Pancreas (tissue), 10 donors: ENCODE measurements at regions not wholly inside any gene's neighbourhood (a gene's known extent, or its start where the extent isn't known, plus 50 kb on each side); places are given as distances from the start of the nearest gene placed in this dataset.

Source experiments
- ATAC-seq, 4 donors: fragments of 200-7000 bp; cut with Tn5 transposase; one replicate each; pipeline versions ENCODE4 v1.8.0 to v1.9.1; 2020; ENCODE audit warnings: mild to moderate bottlenecking in 4 of 4, moderate library complexity in 4 of 4
- DNase-seq, 6 donors: peaks; one replicate each; pipeline ENCODE4 v3.0.0-alpha.2; 2020
- FAIRE-seq: peaks from 2 replicates; lab custom pipeline; 2012; peaks lifted over from hg19 to GRCh38; lab: Jason Lieb, UNC
- H3K27ac ChIP-seq, 4 donors: fragments of 200-600 bp; sonication (generic); 1 replicate in 3 of 4; 2 replicates in 1 of 4; pipeline versions ENCODE4 v1.5.0 to v1.8.0; 2020
- H3K27me3 ChIP-seq, 4 donors: fragments of 200-600 bp; one replicate each; pipeline ENCODE4 v1.8.0; 2021
- H3K36me3 ChIP-seq, 3 donors: fragments of 200-600 bp; sonication (generic) in 1 of 3; one replicate each; pipeline versions ENCODE4 v1.5.0 to v1.8.0; 2020 to 2021
- H3K4me1 ChIP-seq, 3 donors: fragments of 200-600 bp; one replicate each; pipeline ENCODE4 v1.8.0; 2021
- H3K4me3 ChIP-seq, 4 donors: fragments of 200-600 bp; sonication (generic) in 2 of 4; one replicate each; pipeline versions ENCODE4 v1.5.0 to v1.8.0; 2020 to 2021
- H3K9me3 ChIP-seq, 4 donors: fragments of 200-600 bp; one replicate each; pipeline ENCODE4 v1.8.0; 2021
- WGBS, 2 donors: extraction: QIAGEN DNeasy Blood & Tissue Kit; methylation state at CpG; one replicate each; pipeline ENCODE4 v1.1.7; 2013; 5-methylcytosine and 5-hydroxymethylcytosine counted together
- intact Hi-C, 3 donors: fragments of 100-400 bp; cut with DNase I; formaldehyde crosslinking; loops; one replicate each; pipeline versions ENCODE4 v1.11.1 to v1.14.2; 2022
- TF ChIP-seq, protein P1 (sequence below), 4 donors: fragments of 200-600 bp; sonication (generic) in 3 of 4; IDR thresholded peaks; one replicate each; pipeline versions ENCODE4 v1.5.0 to v1.8.0; 2021; ENCODE audit warnings: antibody characterized with exemption in 4 of 4
- donor health status: healthy with polysubstance abuse.
- donor health status: DM: no; HTN: no; CAD: no; lungs with moderate emphysema.
- donor health status: DM: no; HTN: no; CAD: no.
- donor health status: control.
- donor health status: control.
- donor health status: Bipolar disorder and iron deficiency.
- donor health status: DM: yes; HTN: yes; CAD: no.
- donor health status: DM: no; HTN: no; CAD: no.
- donor health status: DM: no; HTN: no; CAD: no.
- donor health status: DM: yes; HTN: yes; CAD: no.

DNA sequence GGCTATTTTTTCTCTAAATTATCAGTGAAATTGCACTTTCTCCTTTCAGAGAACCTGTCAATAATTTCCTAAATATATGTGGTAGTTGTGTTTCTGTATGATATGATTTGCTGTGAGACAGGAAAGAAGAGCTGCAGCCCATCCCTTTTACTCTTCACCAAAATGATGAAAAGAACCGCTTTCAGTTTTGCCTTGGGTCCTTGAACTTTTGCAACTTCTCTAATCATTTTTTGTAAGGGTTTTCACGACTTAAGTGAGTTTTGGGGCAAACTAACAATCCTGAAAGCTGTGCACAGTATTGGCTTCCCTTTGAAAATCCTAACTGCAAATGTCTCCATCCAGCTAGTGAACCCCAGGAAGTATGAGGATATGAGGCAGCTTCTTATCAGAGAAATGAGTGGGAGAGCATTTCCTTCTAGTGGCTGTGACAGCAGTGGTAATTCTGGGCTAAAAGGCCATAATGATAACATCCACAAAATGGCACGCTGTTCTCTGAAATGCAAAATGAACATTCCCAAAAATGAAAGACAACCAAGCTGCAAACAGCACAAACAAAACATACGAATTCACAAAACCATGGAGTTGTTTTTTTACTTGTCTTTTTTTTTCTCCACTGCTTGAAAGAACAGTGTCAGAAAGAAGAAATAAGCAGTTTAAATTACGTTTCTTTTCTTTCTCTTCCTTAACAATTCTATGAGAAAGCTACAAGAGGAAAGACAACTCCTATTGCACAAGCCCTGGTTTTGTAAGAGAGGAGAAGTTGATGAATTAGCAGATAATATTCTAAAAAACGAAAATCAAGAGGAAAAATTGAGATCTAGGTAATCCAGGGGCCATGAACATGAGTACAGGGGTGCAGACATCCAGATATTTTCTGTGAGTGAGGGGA is 1291.6 kb upstream of the ZEB2 start:
- FAIRE-seq: no peak
- no peaks in the 10 kb centered on the region for H3K4me1 ChIP-seq
- intact Hi-C loops: no loop called here
- no peak for ATAC-seq
- H3K4me3 ChIP-seq: no peak overlapping the region
- TF ChIP-seq, protein P1, sequence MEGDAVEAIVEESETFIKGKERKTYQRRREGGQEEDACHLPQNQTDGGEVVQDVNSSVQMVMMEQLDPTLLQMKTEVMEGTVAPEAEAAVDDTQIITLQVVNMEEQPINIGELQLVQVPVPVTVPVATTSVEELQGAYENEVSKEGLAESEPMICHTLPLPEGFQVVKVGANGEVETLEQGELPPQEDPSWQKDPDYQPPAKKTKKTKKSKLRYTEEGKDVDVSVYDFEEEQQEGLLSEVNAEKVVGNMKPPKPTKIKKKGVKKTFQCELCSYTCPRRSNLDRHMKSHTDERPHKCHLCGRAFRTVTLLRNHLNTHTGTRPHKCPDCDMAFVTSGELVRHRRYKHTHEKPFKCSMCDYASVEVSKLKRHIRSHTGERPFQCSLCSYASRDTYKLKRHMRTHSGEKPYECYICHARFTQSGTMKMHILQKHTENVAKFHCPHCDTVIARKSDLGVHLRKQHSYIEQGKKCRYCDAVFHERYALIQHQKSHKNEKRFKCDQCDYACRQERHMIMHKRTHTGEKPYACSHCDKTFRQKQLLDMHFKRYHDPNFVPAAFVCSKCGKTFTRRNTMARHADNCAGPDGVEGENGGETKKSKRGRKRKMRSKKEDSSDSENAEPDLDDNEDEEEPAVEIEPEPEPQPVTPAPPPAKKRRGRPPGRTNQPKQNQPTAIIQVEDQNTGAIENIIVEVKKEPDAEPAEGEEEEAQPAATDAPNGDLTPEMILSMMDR (IDR thresholded peaks at IDR 0.05): no peak
- DNase-seq: no peak
- WGBS, 2 donors: 49 to 55% methylated on average over 6 of the region's 6 CpGs
- no peaks in the 10 kb centered on the region for H3K36me3 ChIP-seq
- no peak overlapping the region for H3K27ac ChIP-seq
- H3K9me3 ChIP-seq: no peaks in the 10 kb centered on the region
- no peaks in the 10 kb centered on the region for H3K27me3 ChIP-seq

DNA sequence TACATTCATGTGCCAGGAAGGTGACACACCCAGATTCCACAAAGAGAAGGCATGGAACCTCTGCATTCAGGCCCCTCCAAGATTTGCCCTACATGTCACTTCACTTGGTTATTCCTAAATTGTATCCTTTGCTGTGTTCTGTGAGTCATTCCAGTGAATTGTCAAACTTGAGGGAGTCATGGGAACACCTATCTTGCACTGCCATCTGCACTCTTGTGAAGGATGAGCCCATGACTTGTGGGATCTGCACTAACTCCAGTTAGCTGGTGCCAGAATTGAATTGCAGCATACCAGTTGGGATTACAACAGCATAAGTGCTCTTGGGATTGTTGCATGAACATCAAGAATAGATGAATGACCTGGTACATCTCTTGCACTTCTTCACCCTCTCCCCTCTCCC is 1288.0 kb upstream of the ZEB2 start:
- FAIRE-seq: no peak
- TF ChIP-seq, protein P1 (IDR thresholded peaks at IDR 0.05): no peak
- no peak overlapping the region for H3K27ac ChIP-seq
- intact Hi-C loops: no loop called here
- no peaks in the 10 kb centered on the region for H3K27me3 ChIP-seq
- DNase-seq: no peak
- H3K4me1 ChIP-seq: no peaks in the 10 kb centered on the region
- H3K36me3 ChIP-seq: no peaks in the 10 kb centered on the region
- no peak for ATAC-seq
- H3K9me3 ChIP-seq: no peaks in the 10 kb centered on the region
- no peak overlapping the region for H3K4me3 ChIP-seq

DNA sequence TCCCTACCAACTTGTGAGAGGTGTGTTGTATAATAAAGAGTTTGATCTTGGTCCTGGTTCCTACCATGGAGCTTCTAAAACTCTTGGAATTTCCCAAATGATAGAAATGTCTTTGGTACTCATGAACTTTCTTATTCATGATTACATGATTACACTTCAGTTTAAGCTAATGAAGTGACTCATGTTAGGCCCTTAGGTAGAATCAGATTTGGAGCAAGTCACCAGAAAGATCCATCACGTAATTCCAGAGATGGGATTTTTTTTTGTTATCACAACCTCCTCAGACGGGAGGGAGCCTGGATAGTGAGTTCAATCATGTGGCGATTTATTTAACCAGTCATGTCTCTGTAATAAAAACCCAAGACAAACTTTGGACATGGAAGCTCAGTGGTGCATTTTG is 1287.6 kb upstream of the ZEB2 start:
- intact Hi-C loops: no loop called here
- Histone ChIP-seq H3K4me3 (no peak overlapping the region), H3K27me3 (no peaks in the 10 kb centered on the region), H3K36me3 (no peaks in the 10 kb centered on the region), H3K9me3 (no peaks in the 10 kb centered on the region), H3K27ac (no peak overlapping the region), H3K4me1 (no peaks in the 10 kb centered on the region)
- DNase-seq (no peak), FAIRE-seq (no peak), ATAC-seq (no peak)
- TF ChIP-seq, protein P1 (IDR thresholded peaks at IDR 0.05): no peak
- 89 to 94% methylated on average over 3 of the region's 3 CpGs for WGBS, 2 donors

DNA sequence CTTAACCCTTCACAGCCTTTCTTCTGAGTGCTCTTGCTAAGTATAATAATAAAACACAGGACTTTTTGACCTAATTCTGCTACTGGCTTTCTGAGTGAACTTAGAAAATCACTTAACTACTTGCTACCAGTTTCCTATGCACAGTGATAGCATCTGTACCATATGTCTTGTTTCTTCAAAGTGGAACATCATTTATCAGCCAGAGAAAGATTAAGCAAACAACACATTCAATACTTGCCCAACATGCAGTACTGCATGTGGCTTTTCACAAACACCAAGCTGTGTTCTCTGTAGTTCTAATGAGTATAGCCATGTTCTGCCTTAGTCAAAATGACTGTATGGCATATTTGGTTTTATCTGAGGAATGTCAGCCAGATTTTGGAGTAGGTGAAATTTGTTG is 1286.6 kb upstream of the ZEB2 start:
- DNase-seq (no peak), FAIRE-seq (no peak), ATAC-seq (no peak)
- H3K4me1 ChIP-seq: no peaks in the 10 kb centered on the region
- no peaks in the 10 kb centered on the region for H3K27me3 ChIP-seq
- intact Hi-C loops: no loop called here
- TF ChIP-seq, protein P1 (IDR thresholded peaks at IDR 0.05): no peak
- H3K27ac ChIP-seq: no peak overlapping the region
- no peak overlapping the region for H3K4me3 ChIP-seq
- no peaks in the 10 kb centered on the region for H3K36me3 ChIP-seq
- H3K9me3 ChIP-seq: no peaks in the 10 kb centered on the region

DNA sequence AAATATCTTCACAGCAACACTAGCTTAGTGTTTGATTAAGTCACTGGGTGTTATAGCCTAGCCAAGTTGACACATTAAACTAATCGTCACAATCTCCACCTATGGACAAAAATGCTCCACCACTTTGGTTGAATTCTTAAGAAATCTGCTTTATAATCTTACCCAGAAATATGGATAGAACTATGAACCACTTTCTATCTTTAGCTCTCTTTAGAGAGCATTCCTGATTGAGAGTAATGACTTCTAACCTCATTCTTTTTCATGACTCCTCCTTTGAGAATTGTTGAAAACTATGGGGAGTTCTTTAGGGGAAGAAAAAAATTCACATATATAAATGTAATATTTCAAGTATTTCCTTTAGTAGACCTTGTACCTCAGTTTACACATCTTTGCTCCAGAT is 1282.2 kb upstream of the ZEB2 start:
- Histone ChIP-seq H3K27ac (no peak overlapping the region), H3K27me3 (no peaks in the 10 kb centered on the region), H3K4me1 (peaks cover 0 to 11% (median 0%) of the 10 kb centered on the region in 3 donors), H3K36me3 (no peaks in the 10 kb centered on the region), H3K9me3 (no peaks in the 10 kb centered on the region), H3K4me3 (no peak overlapping the region)
- FAIRE-seq (no peak), DNase-seq (no peak), ATAC-seq (no peak)
- intact Hi-C loops: no loop called here
- WGBS, 2 donors: 71 to 75% methylated on average over 1 of the region's 1 CpG
- TF ChIP-seq, protein P1 (IDR thresholded peaks at IDR 0.05): no peak
